ENCODE measurements at regions not wholly inside any gene's neighbourhood (a gene's known extent, or its start where the extent isn't known, plus 50 kb on each side); places are given as distances from the start of the nearest gene placed in this dataset.
"Not testable (repeated sequence)": the region's sequence is repeated elsewhere in the genome, so short reads cannot be mapped to it uniquely, and the experiment has no call there.

GRCh38 chr4:189733507-189733906, 207.2 kb upstream of the FRG1 start:
- TF ChIP-seq CTCF, POLR2A (IDR thresholded peaks at IDR 0.05): not testable (repeated sequence)
